ENCODE measurements at regions not wholly inside any gene's neighbourhood (a gene's known extent, or its start where the extent isn't known, plus 50 kb on each side); places are given as distances from the start of the nearest gene placed in this dataset.

GRCh38 chr3:6204891-6205290 is 656.0 kb upstream of the GRM7 start:
- no peak overlapping the region for H3K4me2 ChIP-seq (ENCODE audit: low read depth, low read length)
- no peaks in the 10 kb centered on the region for H3K27me3 ChIP-seq (replicated peaks; ENCODE audit: insufficient read depth, low read length)
- no peak overlapping the region for H3K4me3 ChIP-seq (ENCODE audit: low read length)
- TF ChIP-seq CTCF (IDR thresholded peaks at IDR 0.05; ENCODE audit: low read length) (peak; percentile 21), EZH2phosphoT487 (IDR thresholded peaks at IDR 0.05; ENCODE audit: low read length) (no peak)
- no peaks in the 10 kb centered on the region for H4K20me1 ChIP-seq (ENCODE audit: insufficient read depth, low read length)
- no peaks in the 10 kb centered on the region for H3K9me3 ChIP-seq (replicated peaks; ENCODE audit: insufficient read depth, low read length)
- H3K9ac ChIP-seq (ENCODE audit: low read length) = no peak overlapping the region
- no peak overlapping the region for H3K27ac ChIP-seq (ENCODE audit: low read length)
- H3K79me2 ChIP-seq (ENCODE audit: low read length) = no peaks in the 10 kb centered on the region
- H3K36me3 ChIP-seq (replicated peaks; ENCODE audit: insufficient read depth, low read length) = no peaks in the 10 kb centered on the region
- no peaks in the 10 kb centered on the region for H3K9me2 ChIP-seq (replicated peaks; ENCODE audit: insufficient read depth, low read length)
- H3F3A ChIP-seq (ENCODE audit: insufficient read depth, low read length) = no peaks in the 10 kb centered on the region
- H3K4me1 ChIP-seq (ENCODE audit: low read length) = no peaks in the 10 kb centered on the region
- no peak overlapping the region for H2AFZ ChIP-seq (ENCODE audit: low read length)
- DNase-seq = no peak

GRCh38 chr3:6216135-6217026 is 644.5 kb upstream of the GRM7 start:
- H3K4me2 ChIP-seq (ENCODE audit: low read depth, low read length) = no peak overlapping the region
- H3K27me3 ChIP-seq (replicated peaks; ENCODE audit: insufficient read depth, low read length) = no peaks in the 10 kb centered on the region
- no peak for DNase-seq
- no peak overlapping the region for H3K9ac ChIP-seq (ENCODE audit: low read length)
- H3K4me1 ChIP-seq (ENCODE audit: low read length) = no peaks in the 10 kb centered on the region
- H3K27ac ChIP-seq (ENCODE audit: low read length) = no peak overlapping the region
- H4K20me1 ChIP-seq (ENCODE audit: insufficient read depth, low read length) = no peaks in the 10 kb centered on the region
- no peaks in the 10 kb centered on the region for H3K9me3 ChIP-seq (replicated peaks; ENCODE audit: insufficient read depth, low read length)
- H3F3A ChIP-seq (ENCODE audit: insufficient read depth, low read length) = no peaks in the 10 kb centered on the region
- TF ChIP-seq CTCF (IDR thresholded peaks at IDR 0.05; ENCODE audit: low read length) (no peak), EZH2phosphoT487 (IDR thresholded peaks at IDR 0.05; ENCODE audit: low read length) (no peak), EZH2 (optimal IDR thresholded peaks at IDR 0.05; ENCODE audit: low read depth, low read length) (no peak)
- no peak overlapping the region for H2AFZ ChIP-seq (ENCODE audit: low read length)
- H3K36me3 ChIP-seq (replicated peaks; ENCODE audit: insufficient read depth, low read length) = no peaks in the 10 kb centered on the region
- no peaks in the 10 kb centered on the region for H3K9me2 ChIP-seq (replicated peaks; ENCODE audit: insufficient read depth, low read length)
- H3K79me2 ChIP-seq (ENCODE audit: low read length) = no peaks in the 10 kb centered on the region
- H3K4me3 ChIP-seq (ENCODE audit: low read length) = no peak overlapping the region

GRCh38 chr3:6220447-6220846 is 640.5 kb upstream of the GRM7 start:
- TF ChIP-seq CTCF (IDR thresholded peaks at IDR 0.05; ENCODE audit: low read length) (no peak), EZH2 (optimal IDR thresholded peaks at IDR 0.05; ENCODE audit: low read depth, low read length) (no peak), EZH2phosphoT487 (IDR thresholded peaks at IDR 0.05; ENCODE audit: low read length) (no peak)
- no peak overlapping the region for H2AFZ ChIP-seq (ENCODE audit: low read length)

More at GRCh38 chr3:6220447-6220846, 640.5 kb upstream of the GRM7 start:
- Histone ChIP-seq H3K4me3 (ENCODE audit: low read length) (no peak overlapping the region), H3K27ac (ENCODE audit: low read length) (no peak overlapping the region), H3F3A (ENCODE audit: insufficient read depth, low read length) (no peaks in the 10 kb centered on the region), H3K79me2 (ENCODE audit: low read length) (no peaks in the 10 kb centered on the region), H4K20me1 (ENCODE audit: insufficient read depth, low read length) (no peaks in the 10 kb centered on the region), H3K9ac (ENCODE audit: low read length) (no peak overlapping the region), H3K4me1 (ENCODE audit: low read length) (no peaks in the 10 kb centered on the region), H3K4me2 (ENCODE audit: low read depth, low read length) (no peak overlapping the region), H3K36me3 (replicated peaks; ENCODE audit: insufficient read depth, low read length) (no peaks in the 10 kb centered on the region), H3K9me2 (replicated peaks; ENCODE audit: insufficient read depth, low read length) (no peaks in the 10 kb centered on the region), H3K9me3 (replicated peaks; ENCODE audit: insufficient read depth, low read length) (no peaks in the 10 kb centered on the region), H3K27me3 (replicated peaks; ENCODE audit: insufficient read depth, low read length) (no peaks in the 10 kb centered on the region)
- DNase-seq = no peak
